HG03432 (cell line): ENCODE measurements at regions not wholly inside any gene's neighbourhood (a gene's known extent, or its start where the extent isn't known, plus 50 kb on each side); places are given as distances from the start of the nearest gene placed in this dataset.
"Not testable (repeated sequence)": the region's sequence is repeated elsewhere in the genome, so short reads cannot be mapped to it uniquely, and the experiment has no call there.

Experiments
- ATAC-seq: cut with Tn5 transposase; IDR thresholded peaks from one replicate; pipeline ENCODE4 v1.9.1; 2021; ENCODE audit warnings: mild to moderate bottlenecking, moderate library complexity; ENCODE audit not compliant: unreplicated experiment

DNA sequence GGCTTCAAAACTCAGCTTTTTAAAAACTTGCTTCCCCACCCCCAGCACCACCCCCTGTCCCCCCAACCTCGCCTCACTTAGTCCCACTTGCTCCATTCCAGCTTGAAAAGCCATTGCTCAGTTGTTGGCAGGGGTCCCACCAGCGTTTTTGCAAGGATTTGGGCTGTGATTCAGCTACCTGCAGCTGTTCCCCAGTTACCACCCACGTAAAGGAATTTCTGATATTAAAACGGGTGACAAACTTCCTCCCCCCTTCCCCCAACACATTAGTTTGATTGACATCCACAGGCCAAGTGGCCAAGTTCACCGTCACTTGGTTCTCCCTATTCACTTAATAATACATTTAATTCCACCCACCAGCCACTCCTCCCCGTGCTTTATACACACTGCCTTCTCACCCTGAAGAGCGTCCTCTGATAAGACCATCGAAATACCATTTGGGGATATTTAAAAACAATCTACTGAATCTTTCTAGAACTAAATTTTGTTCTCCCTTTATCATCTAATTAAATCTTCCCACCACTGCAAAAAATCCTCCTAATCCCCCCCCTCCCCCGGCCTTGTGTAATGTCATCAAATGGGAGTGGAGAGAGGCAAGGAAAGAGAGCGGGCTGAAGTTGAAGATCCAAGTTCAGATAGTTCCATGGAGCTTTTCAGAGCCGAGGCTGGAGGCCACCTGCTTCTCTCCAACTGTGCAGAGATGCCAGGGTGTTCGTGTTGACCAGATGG lies 55.1 kb downstream of the SOX9 start:
- no peak for ATAC-seq

- ATAC-seq = no peak
Observed at GRCh38 chr17:72176516-72176851, 55.7 kb downstream of the SOX9 start.

DNA sequence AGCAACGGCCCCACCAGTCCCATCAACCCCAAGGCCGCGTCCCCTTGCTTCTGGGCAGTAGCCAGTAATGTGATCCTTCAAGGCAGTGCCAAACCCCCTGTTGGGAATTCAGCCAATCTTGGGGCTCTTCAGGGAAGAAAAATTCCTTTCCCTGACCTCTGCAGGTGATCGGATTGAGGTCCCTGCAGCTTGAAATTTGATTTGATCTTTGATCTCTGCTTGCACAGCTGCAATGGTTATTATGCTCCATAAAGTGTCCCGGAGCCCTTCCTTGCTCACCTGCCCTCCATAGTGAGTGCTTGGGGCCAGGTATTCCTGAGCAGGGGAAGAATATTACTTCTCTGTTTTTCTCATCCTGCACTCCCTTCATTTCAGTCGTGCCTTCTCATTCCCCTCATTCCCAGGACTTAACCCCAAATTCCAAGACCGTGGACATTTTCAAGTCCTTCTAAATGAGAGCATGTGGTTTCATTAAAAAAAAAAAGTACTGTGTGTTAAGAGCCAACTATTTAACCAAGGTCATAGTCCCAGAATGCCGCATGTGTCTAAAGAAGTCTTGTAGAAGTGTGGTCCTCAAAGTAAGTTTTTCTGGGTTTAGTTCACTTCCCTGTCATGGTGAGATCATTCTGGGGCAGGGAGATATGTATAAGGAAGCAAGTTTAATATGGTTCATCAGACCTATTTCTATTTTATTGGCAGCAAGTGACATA lies 56.3 kb downstream of the SOX9 start:
- ATAC-seq = no peak

DNA sequence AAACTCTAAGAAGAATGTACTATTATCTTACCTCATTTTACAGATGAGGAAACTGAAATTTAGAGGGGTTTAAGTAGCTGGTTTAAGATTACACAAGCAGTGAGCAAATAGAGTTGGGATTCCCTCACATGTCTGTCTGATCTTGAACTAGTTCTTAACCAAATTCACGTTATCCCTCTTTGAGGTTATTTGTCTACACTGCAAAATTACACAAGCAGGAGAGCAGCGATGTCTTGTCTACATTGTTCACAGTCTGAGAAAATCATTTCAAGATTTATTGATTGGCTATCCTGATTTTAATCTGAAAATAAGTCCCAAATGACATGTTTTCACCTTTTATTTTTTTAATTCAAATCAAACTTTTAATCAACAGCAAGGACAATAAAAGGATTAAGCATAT lies 56.9 kb downstream of the SOX9 start:
- no peak for ATAC-seq

DNA sequence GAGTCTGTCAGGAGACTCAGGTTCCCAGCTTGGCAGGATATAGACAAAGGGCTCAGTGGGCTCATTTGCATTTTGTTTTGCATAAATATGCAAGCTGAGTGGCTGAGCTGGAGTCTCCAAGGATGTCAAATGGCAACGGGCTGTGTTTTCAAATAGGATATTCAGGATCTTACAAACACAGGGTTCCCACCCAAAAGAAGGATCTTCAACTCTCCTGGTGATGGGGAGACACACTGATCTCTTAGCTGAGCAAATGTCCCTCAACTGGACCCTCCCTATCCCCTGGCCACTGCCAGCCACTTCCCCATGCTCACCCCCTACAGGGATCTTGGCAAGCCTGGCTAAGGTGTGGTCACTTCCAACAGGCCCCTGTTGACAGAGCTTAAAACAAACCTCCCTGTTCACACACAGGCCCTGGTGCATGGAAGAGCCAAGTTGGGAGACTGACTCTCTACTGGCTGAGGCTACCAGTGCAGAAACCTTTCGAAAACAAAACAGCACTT lies 61.6 kb downstream of the SOX9 start:
- no peak for ATAC-seq

GRCh38 chr17:72183194-72183685 lies 62.4 kb downstream of the SOX9 start:
- no peak for ATAC-seq

DNA sequence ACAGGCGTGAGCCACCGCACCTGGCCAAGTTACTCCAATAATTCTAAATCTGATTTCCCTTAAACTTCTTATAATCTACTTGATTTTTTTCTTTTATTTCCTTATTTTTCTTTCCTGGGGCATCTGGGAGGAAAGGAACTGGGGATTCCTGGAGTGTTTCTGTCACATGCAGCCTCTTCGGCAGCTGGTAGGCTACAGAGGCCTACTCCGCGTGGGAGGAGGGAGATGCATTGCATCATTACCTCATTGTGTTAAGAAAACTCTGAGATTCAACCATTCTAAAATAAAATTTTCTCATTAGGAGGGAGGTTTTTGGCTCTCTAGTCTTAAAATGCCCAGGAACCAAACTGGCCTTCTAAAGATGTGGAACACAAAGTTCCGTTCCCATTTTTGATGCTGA lies 64.0 kb downstream of the SOX9 start:
- ATAC-seq = no peak

DNA sequence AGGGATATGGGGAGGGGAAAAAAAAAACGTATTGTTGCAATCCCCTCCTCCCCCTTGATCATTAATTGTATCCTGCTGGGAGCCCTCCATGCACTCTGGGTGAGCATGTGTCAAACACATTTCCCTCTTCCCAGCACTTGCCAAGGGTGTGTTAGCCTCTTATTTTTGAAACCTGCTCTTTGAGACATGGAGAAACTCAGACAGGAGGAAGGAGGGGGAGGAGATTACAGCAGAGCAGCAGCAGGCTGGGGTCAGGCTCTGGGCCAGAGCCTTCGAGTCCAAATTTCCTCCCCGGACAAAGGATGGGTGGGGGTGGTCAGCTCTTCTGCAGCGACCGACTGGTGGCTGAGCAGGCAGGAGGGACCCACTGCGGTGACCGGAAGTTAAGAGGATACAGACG lies 64.7 kb downstream of the SOX9 start:
- ATAC-seq = no peak

- no peak for ATAC-seq
Observed at GRCh38 chr17:72187556-72187955, 66.7 kb downstream of the SOX9 start.

- ATAC-seq = no peak
Observed at GRCh38 chr17:72188801-72189200, 68.0 kb downstream of the SOX9 start.

DNA sequence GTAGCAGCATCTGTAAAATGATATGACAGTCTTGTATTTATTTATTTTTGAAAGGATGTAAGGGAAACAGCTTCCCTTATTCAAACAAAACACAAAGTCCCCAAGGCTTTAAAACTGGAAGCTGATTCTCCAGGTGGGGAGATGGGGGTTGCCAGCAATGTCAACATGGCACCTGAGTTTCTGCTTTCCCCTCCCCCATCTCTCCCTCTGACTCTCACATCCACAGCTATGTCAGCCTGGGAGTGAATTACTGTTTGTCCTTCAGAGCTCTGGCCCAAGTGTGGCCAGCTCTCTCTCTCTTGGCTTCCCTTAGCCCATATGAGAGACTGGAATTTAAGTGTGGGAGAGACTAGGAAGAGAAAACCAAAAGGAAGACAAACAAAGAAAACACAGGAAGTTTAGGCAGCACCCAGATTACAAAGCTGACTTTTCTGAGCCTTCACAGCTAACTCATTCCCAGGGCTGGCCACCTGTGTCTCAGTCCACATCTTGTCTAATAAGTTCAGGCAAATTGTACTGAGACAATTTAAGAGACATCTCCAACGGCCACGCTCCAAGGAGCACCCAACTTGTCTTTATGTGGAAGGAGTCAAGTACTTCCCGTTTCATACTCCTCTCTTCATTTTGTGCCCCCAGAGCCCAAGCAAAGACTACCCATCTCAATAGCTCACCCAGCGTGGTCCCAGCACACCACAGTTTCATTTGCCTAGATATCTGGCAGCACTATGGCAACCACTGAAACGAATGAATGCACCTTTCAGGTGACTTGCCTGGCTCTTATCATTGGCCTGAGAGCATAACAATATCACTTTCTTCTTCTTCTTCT lies 69.2 kb downstream of the SOX9 start:
- no peak for ATAC-seq

GRCh38 chr17:72191356-72191755 lies 70.5 kb downstream of the SOX9 start:
- ATAC-seq = no peak

DNA sequence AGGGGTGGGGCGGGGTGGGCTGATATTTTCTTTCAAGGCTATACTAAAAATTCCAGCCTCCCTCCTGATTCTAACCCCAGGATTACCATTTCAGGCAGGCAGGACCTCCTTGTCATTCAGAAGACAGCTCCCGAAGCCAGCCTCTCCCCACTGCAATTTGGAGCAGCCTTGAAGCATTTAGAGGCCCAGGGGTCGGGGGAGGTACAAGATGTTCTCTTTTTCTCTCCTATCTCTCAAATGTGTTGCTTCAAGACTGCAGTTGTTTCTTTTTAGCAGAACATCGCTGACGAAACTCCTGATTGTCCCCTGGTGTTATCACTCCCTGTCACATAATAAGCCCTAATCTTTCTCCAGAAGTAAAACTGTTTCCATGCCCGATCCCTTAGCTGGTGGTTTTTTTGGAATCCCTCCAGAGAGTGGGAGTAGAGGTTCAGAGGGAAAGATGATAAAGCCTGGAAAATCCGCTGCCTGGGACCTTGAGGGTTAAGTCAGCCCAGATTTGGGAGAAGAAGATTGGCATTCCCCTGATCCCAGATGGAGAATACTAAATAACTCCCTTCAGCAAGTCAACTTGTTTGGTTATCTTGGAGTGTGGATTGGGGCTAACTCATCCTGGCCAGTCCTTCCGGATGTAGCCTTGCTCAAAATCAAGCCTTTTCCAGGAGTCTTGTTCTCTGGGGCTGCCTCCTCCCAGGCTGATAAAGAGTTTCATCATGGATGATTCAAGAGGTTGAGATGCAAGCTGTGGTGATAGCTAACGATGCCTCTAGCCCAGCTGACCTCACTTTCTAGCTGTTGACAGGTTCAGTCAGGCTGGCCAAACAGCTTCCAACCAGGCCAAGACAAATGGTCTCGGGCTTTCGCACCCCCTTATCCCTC lies 71.3 kb downstream of the SOX9 start:
- no peak for ATAC-seq

- ATAC-seq = no peak
Observed at GRCh38 chr17:72192800-72193192, 72.0 kb downstream of the SOX9 start.

DNA sequence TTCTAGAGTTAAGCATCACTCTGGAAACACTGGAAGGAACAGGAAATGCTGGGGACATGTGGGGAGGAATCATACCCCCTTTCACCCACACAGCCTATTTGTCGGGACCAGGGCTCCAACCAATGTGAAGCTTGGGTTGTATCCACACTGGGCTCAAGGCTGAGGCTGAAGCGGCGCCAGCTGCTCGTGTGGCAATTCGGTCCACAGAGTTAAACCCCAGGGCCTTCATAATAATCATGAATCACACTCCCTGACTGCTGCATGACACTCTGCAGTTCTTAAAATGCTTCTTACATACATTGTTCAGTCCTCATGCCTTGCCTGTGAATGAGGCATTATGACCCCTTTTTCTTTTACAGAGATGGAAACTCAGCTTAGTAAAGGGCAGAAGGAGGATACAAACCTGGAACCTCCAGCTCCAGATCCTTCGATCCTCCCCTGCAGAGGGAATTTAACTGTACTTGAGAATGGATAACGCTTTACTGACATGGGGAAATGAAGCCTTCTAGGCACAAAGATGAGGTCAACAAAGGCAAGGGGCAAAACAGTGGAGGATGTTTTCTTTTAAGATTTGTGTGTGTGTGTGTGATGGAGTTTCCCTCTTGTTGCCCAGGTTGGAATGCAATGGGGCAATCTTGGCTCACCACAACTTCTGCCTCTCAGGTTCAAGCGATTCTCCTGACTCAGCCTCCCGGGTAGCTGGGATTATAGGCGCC lies 72.7 kb downstream of the SOX9 start:
- no peak for ATAC-seq

DNA sequence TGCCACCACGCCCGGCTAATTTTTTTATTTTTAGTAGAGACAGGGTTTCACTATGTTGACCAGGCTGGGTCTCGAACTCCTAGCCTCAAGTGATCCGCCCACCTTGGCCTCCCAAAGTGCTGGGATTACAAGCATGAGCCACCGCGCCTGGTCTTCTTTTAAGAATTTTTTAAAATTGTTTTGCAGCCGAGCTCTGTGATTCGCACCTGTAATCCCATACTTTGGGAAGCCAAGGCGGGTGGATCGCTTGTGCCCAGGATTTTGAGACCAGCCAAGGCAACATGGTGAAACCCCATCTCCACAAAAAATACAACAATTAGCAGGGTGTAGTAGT lies 73.3 kb downstream of the SOX9 start:
- not testable (repeated sequence) for ATAC-seq

DNA sequence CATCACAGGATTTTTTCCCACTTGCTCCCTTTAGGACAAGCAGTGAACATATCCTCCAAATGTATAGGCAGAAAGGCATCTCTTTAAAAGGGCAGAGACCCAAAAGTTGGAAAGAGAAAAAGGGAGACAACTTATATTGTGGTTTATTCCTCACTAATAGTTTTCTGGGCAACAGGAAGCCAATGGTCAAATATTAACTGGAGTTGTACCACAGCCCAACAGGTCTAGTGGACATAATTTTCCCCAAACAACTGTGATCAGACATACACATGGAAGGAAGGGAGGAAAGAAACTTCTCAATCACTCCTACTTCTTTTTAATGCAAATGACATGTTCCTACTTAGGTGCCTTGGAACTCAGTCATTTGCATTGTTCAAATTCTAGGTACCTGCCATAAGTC lies 78.4 kb downstream of the SOX9 start:
- ATAC-seq = no peak

GRCh38 chr17:72204742-72205141 lies 83.9 kb downstream of the SOX9 start:
- ATAC-seq = no peak

DNA sequence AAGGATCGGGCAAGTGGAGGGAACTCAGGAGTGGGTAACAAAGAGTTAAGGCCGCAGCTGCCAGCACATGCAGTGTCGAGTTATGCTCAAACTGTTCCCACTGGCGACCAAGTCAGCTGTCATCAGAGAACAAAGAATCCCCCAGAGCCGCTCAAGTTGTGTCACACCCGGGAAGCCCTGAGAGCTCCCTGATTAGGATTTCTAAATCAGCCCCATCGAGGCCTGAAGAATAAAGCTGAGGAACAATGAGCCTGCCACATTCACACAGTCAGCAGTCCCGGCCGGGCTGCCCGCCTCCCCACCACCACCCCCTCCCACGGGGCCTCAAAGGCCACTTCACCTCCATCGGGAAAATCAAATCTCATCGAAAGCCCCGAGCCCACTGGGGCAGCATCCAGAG lies 84.5 kb downstream of the SOX9 start:
- ATAC-seq = no peak

DNA sequence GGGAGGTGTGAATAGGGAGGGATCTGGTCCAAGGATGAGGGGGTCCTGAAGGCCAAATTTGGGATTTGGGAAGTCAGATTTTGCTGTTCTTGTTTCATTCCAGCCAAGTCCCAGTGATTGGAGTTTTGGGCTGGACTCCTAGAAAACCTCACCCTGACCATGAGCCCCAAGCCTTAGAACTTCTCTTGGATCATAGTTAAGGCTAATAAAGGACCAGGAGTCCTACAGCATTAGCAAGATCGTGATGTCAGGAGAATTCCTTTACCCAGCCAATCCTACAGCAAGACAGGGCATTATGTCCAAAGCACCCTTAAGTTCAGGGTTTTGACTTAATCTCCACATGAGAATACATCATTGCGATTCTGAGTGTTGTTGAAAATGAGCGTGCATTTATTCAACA lies 85.0 kb downstream of the SOX9 start:
- no peak for ATAC-seq
